ENCODE measurements at regions not wholly inside any gene's neighbourhood (a gene's known extent, or its start where the extent isn't known, plus 50 kb on each side); places are given as distances from the start of the nearest gene placed in this dataset.
A peak's percentile ranks its signal among the peaks of the same experiment; 100 is the strongest.

GRCh38 chr5:98268162-98268860, 505.2 kb upstream of the RGMB start:
- H3K36me3 ChIP-seq (ENCODE audit: control insufficient read depth in 4 of 4, insufficient read depth in 4 of 4, low read length in 3 of 4) = no peaks in the 10 kb centered on the region
- H3K27me3 ChIP-seq (replicated peaks in 2 of 5; ENCODE audit: control insufficient read depth in 4 of 5, insufficient read depth in 5 of 5, low read length in 4 of 5) = no peaks in the 10 kb centered on the region
- no peak overlapping the region for H3K27ac ChIP-seq (ENCODE audit: insufficient read depth in 1 of 2, low read depth in 1 of 2, low read length in 2 of 2, poor library complexity in 1 of 2, severe bottlenecking in 2 of 2)
- no peaks in the 10 kb centered on the region for H3K4me1 ChIP-seq (ENCODE audit: control extremely low read depth in 1 of 4, control insufficient read depth in 4 of 4, insufficient read depth in 4 of 4, low read length in 3 of 4)
- ChIA-PET POLR2A (no interaction called here), CTCF (no interaction called here)
- no peak overlapping the region for H3K4me3 ChIP-seq (ENCODE audit: control insufficient read depth in 1 of 7, extremely low read depth in 1 of 7, insufficient read depth in 4 of 7, low read depth in 2 of 7, low read length in 6 of 7)
- DNase-seq = no peak
- 96% methylated on average over 6 of the region's 7 CpGs for WGBS (ENCODE audit: insufficient coverage)
- H3K9me3 ChIP-seq (ENCODE audit: control extremely low read depth in 1 of 5, control insufficient read depth in 4 of 5, insufficient read depth in 2 of 5, low read depth in 1 of 5, low read length in 4 of 5) = no peaks in the 10 kb centered on the region

GRCh38 chr5:98275980-98276379, 497.5 kb upstream of the RGMB start:
- Histone ChIP-seq H3K27me3 (replicated peaks in 2 of 5; ENCODE audit: control insufficient read depth in 4 of 5, insufficient read depth in 5 of 5, low read length in 4 of 5) (no peaks in the 10 kb centered on the region), H3K4me3 (ENCODE audit: control insufficient read depth in 1 of 7, extremely low read depth in 1 of 7, insufficient read depth in 4 of 7, low read depth in 2 of 7, low read length in 6 of 7) (no peak overlapping the region), H3K4me1 (ENCODE audit: control extremely low read depth in 1 of 4, control insufficient read depth in 4 of 4, insufficient read depth in 4 of 4, low read length in 3 of 4) (no peaks in the 10 kb centered on the region), H3K9me3 (ENCODE audit: control extremely low read depth in 1 of 5, control insufficient read depth in 4 of 5, insufficient read depth in 2 of 5, low read depth in 1 of 5, low read length in 4 of 5) (no peaks in the 10 kb centered on the region), H3K36me3 (ENCODE audit: control insufficient read depth in 4 of 4, insufficient read depth in 4 of 4, low read length in 3 of 4) (no peaks in the 10 kb centered on the region), H3K27ac (ENCODE audit: insufficient read depth in 1 of 2, low read depth in 1 of 2, low read length in 2 of 2, poor library complexity in 1 of 2, severe bottlenecking in 2 of 2) (no peak overlapping the region)
- ChIA-PET POLR2A (no interaction called here), CTCF (no interaction called here)
- no CpG with 5 or more reads among the region's 1 CpG for WGBS (ENCODE audit: insufficient coverage)
- no peak for DNase-seq

- POLR2A ChIA-PET = no interaction called here
- CTCF ChIA-PET = interaction anchor here (0.6 kb wide), 1 partner anchor 81 kb away, joined by 3 read pairs; no protein-coding TSS in a partner anchor
- no CpG with 5 or more reads among the region's 1 CpG for WGBS (ENCODE audit: insufficient coverage)
These were observed 490.9 kb upstream of the RGMB start for GRCh38 chr5:98282521-98282920.

GRCh38 chr5:98292496-98292895, 481.0 kb upstream of the RGMB start:
- Histone ChIP-seq H3K36me3 (ENCODE audit: control insufficient read depth in 4 of 4, insufficient read depth in 4 of 4, low read length in 3 of 4) (no peaks in the 10 kb centered on the region), H3K27ac (ENCODE audit: insufficient read depth in 1 of 2, low read depth in 1 of 2, low read length in 2 of 2, poor library complexity in 1 of 2, severe bottlenecking in 2 of 2) (no peak overlapping the region), H3K4me1 (ENCODE audit: control extremely low read depth in 1 of 4, control insufficient read depth in 4 of 4, insufficient read depth in 4 of 4, low read length in 3 of 4) (no peaks in the 10 kb centered on the region), H3K9me3 (ENCODE audit: control extremely low read depth in 1 of 5, control insufficient read depth in 4 of 5, insufficient read depth in 2 of 5, low read depth in 1 of 5, low read length in 4 of 5) (peaks cover 0 to 1% (median 0%) of the 10 kb centered on the region in 5 experiments), H3K27me3 (replicated peaks in 2 of 5; ENCODE audit: control insufficient read depth in 4 of 5, insufficient read depth in 5 of 5, low read length in 4 of 5) (no peaks in the 10 kb centered on the region), H3K4me3 (ENCODE audit: control insufficient read depth in 1 of 7, extremely low read depth in 1 of 7, insufficient read depth in 4 of 7, low read depth in 2 of 7, low read length in 6 of 7) (no peak overlapping the region)
- DNase-seq = no peak
- ChIA-PET CTCF (no interaction called here), POLR2A (no interaction called here)
- 93% methylated on average over 3 of the region's 3 CpGs for WGBS (ENCODE audit: insufficient coverage)

More at GRCh38 chr5:98282521-98282920, 490.9 kb upstream of the RGMB start:
- peak in 1 of 3 donors; percentile 23 for DNase-seq
- no peaks in the 10 kb centered on the region for H3K36me3 ChIP-seq (ENCODE audit: control insufficient read depth in 4 of 4, insufficient read depth in 4 of 4, low read length in 3 of 4)
- no peak overlapping the region for H3K27ac ChIP-seq (ENCODE audit: insufficient read depth in 1 of 2, low read depth in 1 of 2, low read length in 2 of 2, poor library complexity in 1 of 2, severe bottlenecking in 2 of 2)
- H3K4me3 ChIP-seq (ENCODE audit: control insufficient read depth in 1 of 7, extremely low read depth in 1 of 7, insufficient read depth in 4 of 7, low read depth in 2 of 7, low read length in 6 of 7) = no peak overlapping the region
- no peaks in the 10 kb centered on the region for H3K27me3 ChIP-seq (replicated peaks in 2 of 5; ENCODE audit: control insufficient read depth in 4 of 5, insufficient read depth in 5 of 5, low read length in 4 of 5)
- no peaks in the 10 kb centered on the region for H3K9me3 ChIP-seq (ENCODE audit: control extremely low read depth in 1 of 5, control insufficient read depth in 4 of 5, insufficient read depth in 2 of 5, low read depth in 1 of 5, low read length in 4 of 5)
- no peaks in the 10 kb centered on the region for H3K4me1 ChIP-seq (ENCODE audit: control extremely low read depth in 1 of 4, control insufficient read depth in 4 of 4, insufficient read depth in 4 of 4, low read length in 3 of 4)

- Histone ChIP-seq H3K27me3 (replicated peaks in 2 of 5; ENCODE audit: control insufficient read depth in 4 of 5, insufficient read depth in 5 of 5, low read length in 4 of 5) (no peaks in the 10 kb centered on the region), H3K4me1 (ENCODE audit: control extremely low read depth in 1 of 4, control insufficient read depth in 4 of 4, insufficient read depth in 4 of 4, low read length in 3 of 4) (no peaks in the 10 kb centered on the region), H3K4me3 (ENCODE audit: control insufficient read depth in 1 of 7, extremely low read depth in 1 of 7, insufficient read depth in 4 of 7, low read depth in 2 of 7, low read length in 6 of 7) (no peak overlapping the region), H3K36me3 (ENCODE audit: control insufficient read depth in 4 of 4, insufficient read depth in 4 of 4, low read length in 3 of 4) (no peaks in the 10 kb centered on the region), H3K27ac (ENCODE audit: insufficient read depth in 1 of 2, low read depth in 1 of 2, low read length in 2 of 2, poor library complexity in 1 of 2, severe bottlenecking in 2 of 2) (no peak overlapping the region), H3K9me3 (ENCODE audit: control extremely low read depth in 1 of 5, control insufficient read depth in 4 of 5, insufficient read depth in 2 of 5, low read depth in 1 of 5, low read length in 4 of 5) (peaks cover 0 to 1% (median 0%) of the 10 kb centered on the region in 5 experiments)
- ChIA-PET POLR2A (no interaction called here), CTCF (no interaction called here)
- no peak for DNase-seq
- WGBS (ENCODE audit: insufficient coverage) = 92% methylated on average over 2 of the region's 3 CpGs
These were observed 477.0 kb upstream of the RGMB start for GRCh38 chr5:98296426-98296825.

GRCh38 chr5:98299435-98299834, 474.0 kb upstream of the RGMB start:
- no peak for DNase-seq
- POLR2A ChIA-PET = no interaction called here
- no peaks in the 10 kb centered on the region for H3K36me3 ChIP-seq (ENCODE audit: control insufficient read depth in 4 of 4, insufficient read depth in 4 of 4, low read length in 3 of 4)
- CTCF ChIA-PET = no interaction called here
- no peak overlapping the region for H3K4me3 ChIP-seq (ENCODE audit: control insufficient read depth in 1 of 7, extremely low read depth in 1 of 7, insufficient read depth in 4 of 7, low read depth in 2 of 7, low read length in 6 of 7)
- 100% methylated on average over 1 of the region's 2 CpGs for WGBS (ENCODE audit: insufficient coverage)
- no peak overlapping the region for H3K27ac ChIP-seq (ENCODE audit: insufficient read depth in 1 of 2, low read depth in 1 of 2, low read length in 2 of 2, poor library complexity in 1 of 2, severe bottlenecking in 2 of 2)
- no peaks in the 10 kb centered on the region for H3K27me3 ChIP-seq (replicated peaks in 2 of 5; ENCODE audit: control insufficient read depth in 4 of 5, insufficient read depth in 5 of 5, low read length in 4 of 5)
- H3K9me3 ChIP-seq (ENCODE audit: control extremely low read depth in 1 of 5, control insufficient read depth in 4 of 5, insufficient read depth in 2 of 5, low read depth in 1 of 5, low read length in 4 of 5) = peaks cover 0 to 1% (median 0%) of the 10 kb centered on the region in 5 experiments
- no peaks in the 10 kb centered on the region for H3K4me1 ChIP-seq (ENCODE audit: control extremely low read depth in 1 of 4, control insufficient read depth in 4 of 4, insufficient read depth in 4 of 4, low read length in 3 of 4)

- H3K9me3 ChIP-seq (ENCODE audit: control extremely low read depth in 1 of 5, control insufficient read depth in 4 of 5, insufficient read depth in 2 of 5, low read depth in 1 of 5, low read length in 4 of 5) = no peaks in the 10 kb centered on the region
- ChIA-PET CTCF (no interaction called here), POLR2A (no interaction called here)
- H3K36me3 ChIP-seq (ENCODE audit: control insufficient read depth in 4 of 4, insufficient read depth in 4 of 4, low read length in 3 of 4) = no peaks in the 10 kb centered on the region
- H3K27ac ChIP-seq (ENCODE audit: insufficient read depth in 1 of 2, low read depth in 1 of 2, low read length in 2 of 2, poor library complexity in 1 of 2, severe bottlenecking in 2 of 2) = no peak overlapping the region
- H3K4me1 ChIP-seq (ENCODE audit: control extremely low read depth in 1 of 4, control insufficient read depth in 4 of 4, insufficient read depth in 4 of 4, low read length in 3 of 4) = no peaks in the 10 kb centered on the region
- no peak for DNase-seq
- H3K4me3 ChIP-seq (ENCODE audit: control insufficient read depth in 1 of 7, extremely low read depth in 1 of 7, insufficient read depth in 4 of 7, low read depth in 2 of 7, low read length in 6 of 7) = no peak overlapping the region
- no peaks in the 10 kb centered on the region for H3K27me3 ChIP-seq (replicated peaks in 2 of 5; ENCODE audit: control insufficient read depth in 4 of 5, insufficient read depth in 5 of 5, low read length in 4 of 5)
- 80% methylated on average over 1 of the region's 2 CpGs for WGBS (ENCODE audit: insufficient coverage)
These were observed 471.9 kb upstream of the RGMB start for GRCh38 chr5:98301547-98301946.

All from common myeloid progenitor, CD34-positive (primary cell).